Keratinocyte (primary cell): ENCODE measurements at regions not wholly inside any gene's neighbourhood (a gene's known extent, or its start where the extent isn't known, plus 50 kb on each side); places are given as distances from the start of the nearest gene placed in this dataset.

Experiments used
- DNase-seq: peaks from one replicate; pipeline ENCODE4 v3.0.0-alpha.2; 2011; ENCODE audit warnings: low read depth, missing footprints, low spot score
- FAIRE-seq: peaks from 2 replicates; lab custom pipeline; 2011; peaks lifted over from hg19 to GRCh38; lab: Jason Lieb, UNC
- H2AFZ ChIP-seq: 2 replicates; pipeline ENCODE4 v1.6.0; 2012; ENCODE audit warnings: low read length, control low read depth, inconsistent platforms; ENCODE audit not compliant: control insufficient read depth
- H3K27ac ChIP-seq: 2 replicates; pipeline ENCODE4 v1.5.1; 2011; ENCODE audit warnings: low read length; ENCODE audit not compliant: control insufficient read depth, insufficient read depth
- H3K27me3 ChIP-seq: 3 replicates; pipeline ENCODE4 v1.6.0; 2011; ENCODE audit warnings: low read length; ENCODE audit not compliant: control insufficient read depth, insufficient read depth; ENCODE audit errors: extremely low read depth
- H3K36me3 ChIP-seq, 2 experiments: 2 replicates in 1 of 2; 3 replicates in 1 of 2; pipeline ENCODE4 v1.5.1; 2011; ENCODE audit warnings: low read length in 2 of 2, mild to moderate bottlenecking in 1 of 2; ENCODE audit not compliant: control insufficient read depth in 2 of 2, insufficient read depth in 2 of 2; ENCODE audit errors: extremely low read depth in 1 of 2
- H3K4me1 ChIP-seq: 3 replicates; pipeline ENCODE4 v1.5.1; 2011; ENCODE audit warnings: low read length; ENCODE audit not compliant: control insufficient read depth, insufficient read depth; ENCODE audit errors: extremely low read depth
- H3K4me2 ChIP-seq: 3 replicates; pipeline ENCODE4 v1.6.0; 2011; ENCODE audit warnings: low read depth, low read length; ENCODE audit not compliant: control insufficient read depth, insufficient read depth; ENCODE audit errors: extremely low read depth
- H3K4me3 ChIP-seq, 3 experiments: fragments of 200-600 bp in 1 of 3; sonication (generic) in 1 of 3; 2 replicates in 2 of 3; 3 replicates in 1 of 3; pipeline ENCODE4 v1.5.1; 2011 to 2016; ENCODE audit warnings: low read length in 3 of 3, mild to moderate bottlenecking in 3 of 3, control low read depth in 2 of 3, inconsistent platforms in 1 of 3, low read depth in 1 of 3, mixed read lengths in 1 of 3, mixed run types in 1 of 3, moderate library complexity in 1 of 3; ENCODE audit not compliant: control insufficient read depth in 2 of 3, insufficient read depth in 2 of 3; ENCODE audit errors: extremely low read depth in 1 of 3
- H3K79me2 ChIP-seq: 2 replicates; pipeline ENCODE4 v1.6.0; 2012; ENCODE audit warnings: low read length; ENCODE audit not compliant: control insufficient read depth, insufficient read depth
- H3K9ac ChIP-seq: 3 replicates; pipeline ENCODE4 v1.6.0; 2011; ENCODE audit warnings: low read length; ENCODE audit not compliant: control insufficient read depth, insufficient read depth; ENCODE audit errors: extremely low read depth
- H3K9me1 ChIP-seq: 3 replicates; pipeline ENCODE4 v1.6.0; 2011; ENCODE audit warnings: low read length; ENCODE audit not compliant: control insufficient read depth, insufficient read depth; ENCODE audit errors: extremely low read depth
- H3K9me3 ChIP-seq: 2 replicates; pipeline ENCODE4 v1.5.1; 2012; ENCODE audit warnings: low read depth, low read length; ENCODE audit not compliant: control insufficient read depth
- H4K20me1 ChIP-seq: 3 replicates; pipeline ENCODE4 v1.6.0; 2011; ENCODE audit warnings: low read length; ENCODE audit not compliant: control insufficient read depth, insufficient read depth; ENCODE audit errors: extremely low read depth
- CTCF ChIP-seq, 3 experiments: IDR thresholded peaks in 1 of 3; conservative IDR thresholded peaks in 1 of 3; optimal IDR thresholded peaks in 1 of 3; 2 replicates in 2 of 3; 3 replicates in 1 of 3; pipeline versions ENCODE3 to v1.5.1; 2011; ENCODE audit warnings: low read length in 3 of 3, mild to moderate bottlenecking in 3 of 3, moderate library complexity in 2 of 3, control low read depth in 1 of 3, inconsistent platforms in 1 of 3; ENCODE audit not compliant: insufficient read depth in 2 of 3; ENCODE audit errors: extremely low read depth in 1 of 3
- EZH2 ChIP-seq: IDR thresholded peaks from one replicate; pipeline ENCODE4 v1.6.1; 2012; ENCODE audit warnings: inconsistent platforms, mild to moderate bottlenecking, low read length, moderate library complexity
- dilution Hi-C: fragments of 300-500 bp; cut with MboI; formaldehyde crosslinking; loops from one replicate; pipeline ENCODE4 v1.7.0; 2020; ENCODE audit warnings: low sequenced_read_pairs; ENCODE audit not compliant: extremely low pct_ligation_motif_present

DNA sequence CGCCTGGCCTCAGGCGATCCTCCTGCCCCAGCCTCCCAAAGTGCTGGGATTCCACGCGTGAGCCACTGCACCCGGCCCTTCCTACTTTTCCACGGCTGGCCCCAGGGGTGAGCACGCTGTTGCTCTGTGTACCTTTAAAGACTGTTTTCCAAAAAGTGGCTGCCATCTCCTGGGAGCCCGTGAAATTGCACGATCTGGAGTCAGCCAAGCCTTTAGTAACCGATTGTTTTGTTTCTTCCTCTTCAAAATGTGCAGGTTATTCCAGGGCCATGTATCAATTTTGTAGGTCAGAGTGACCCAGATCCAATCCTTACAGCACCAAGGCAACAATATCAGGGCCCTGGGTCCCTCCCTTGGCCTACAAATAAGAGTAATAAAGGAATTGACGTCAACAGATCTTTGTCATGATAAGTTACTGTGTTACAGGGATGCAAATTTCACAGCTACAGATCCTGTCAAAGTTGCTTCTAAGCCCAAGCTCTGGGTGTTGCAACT, 135.6 kb upstream of the ZNF236 start:
- Histone ChIP-seq H3K9me3 (no peaks in the 10 kb centered on the region), H2AFZ (peak overlapping the region; percentile 84), H3K9ac (peak overlapping the region; percentile 60), H3K4me2 (peak overlapping the region; percentile 82), H3K4me1 (peaks cover 33% of the 10 kb centered on the region), H3K27ac (peak overlapping the region; percentile 78), H3K4me3 (peak overlapping the region in 2 of 3 experiments; percentile 29 to 42), H3K36me3 (no peaks in the 10 kb centered on the region), H3K79me2 (no peaks in the 10 kb centered on the region), H3K9me1 (no peaks in the 10 kb centered on the region), H3K27me3 (peaks cover 25% of the 10 kb centered on the region), H4K20me1 (no peaks in the 10 kb centered on the region)
- TF ChIP-seq EZH2 (no peak), CTCF (optimal IDR thresholded peaks at IDR 0.05 in 1 of 3, IDR thresholded peaks at IDR 0.05 in 1 of 3, conservative IDR thresholded peaks at IDR 0.05 in 1 of 3; ENCODE audit: extremely low read depth in 1 of 3, insufficient read depth in 2 of 3, low read length in 3 of 3) (peak; percentile 66 to 72 (median 66))
- DNase-seq (no peak), FAIRE-seq (peak; percentile 75)
- dilution Hi-C loops: no loop called here

DNA sequence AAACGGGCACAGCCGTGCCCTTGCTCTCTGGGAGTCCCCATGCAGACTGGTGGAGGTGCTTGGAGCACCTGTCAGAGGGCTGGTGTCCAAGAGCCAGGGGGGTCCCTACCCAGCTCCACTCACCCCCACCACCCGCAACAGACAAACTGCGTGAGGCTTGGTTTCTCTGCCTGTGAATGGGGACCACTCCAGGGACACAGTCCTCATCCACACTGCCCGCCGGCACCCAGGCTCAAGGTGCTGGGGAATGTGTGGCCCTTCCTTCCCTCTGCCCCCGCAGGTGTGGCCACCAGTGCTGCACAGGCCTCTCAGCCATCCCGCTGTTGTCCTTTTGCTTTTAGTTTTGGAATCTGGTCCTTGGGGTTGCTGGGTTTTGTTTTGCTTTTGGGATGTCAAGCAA, 136.5 kb upstream of the ZNF236 start:
- Histone ChIP-seq H3K27me3 (peaks cover 25% of the 10 kb centered on the region), H3K27ac (no peak overlapping the region), H3K9me1 (no peaks in the 10 kb centered on the region), H3K4me1 (peaks cover 33% of the 10 kb centered on the region), H2AFZ (no peak overlapping the region), H3K4me2 (no peak overlapping the region), H3K79me2 (no peaks in the 10 kb centered on the region), H3K4me3 (no peak overlapping the region), H3K36me3 (no peaks in the 10 kb centered on the region), H4K20me1 (no peaks in the 10 kb centered on the region), H3K9me3 (no peaks in the 10 kb centered on the region), H3K9ac (no peak overlapping the region)
- dilution Hi-C loops: no loop called here
- no peak for FAIRE-seq
- no peak for TF ChIP-seq CTCF (optimal IDR thresholded peaks at IDR 0.05 in 1 of 3, IDR thresholded peaks at IDR 0.05 in 1 of 3, conservative IDR thresholded peaks at IDR 0.05 in 1 of 3; ENCODE audit: extremely low read depth in 1 of 3, insufficient read depth in 2 of 3, low read length in 3 of 3)
- TF ChIP-seq EZH2: no peak
- no peak for DNase-seq
